Thyroid gland (tissue), 4 donors: ENCODE measurements at regions not wholly inside any gene's neighbourhood (a gene's known extent, or its start where the extent isn't known, plus 50 kb on each side); places are given as distances from the start of the nearest gene placed in this dataset.

Experiments
- CTCF ChIP-seq, 6 experiments: fragments of 200-600 bp in 3 of 6; fragments of 450-650 bp in 3 of 6; sonication (generic) in 3 of 6; IDR thresholded peaks; one replicate each; pipeline ENCODE4 v1.5.1; 2016 to 2019; ENCODE audit warnings: antibody characterized with exemption in 6 of 6, mild to moderate bottlenecking in 2 of 6, inconsistent platforms in 1 of 6, moderate library complexity in 1 of 6
- POLR2A ChIP-seq, 2 donors: fragments of 450-650 bp; IDR thresholded peaks; one replicate each; pipeline ENCODE4 v1.6.1; 2017; ENCODE audit warnings: antibody characterized with exemption in 2 of 2, mild to moderate bottlenecking in 2 of 2, moderate library complexity in 1 of 2

GRCh38 chr7:118836933-118837332, 612.4 kb downstream of the ANKRD7 start:
- no peak for TF ChIP-seq CTCF (IDR thresholded peaks at IDR 0.05)
- no peak for TF ChIP-seq POLR2A (IDR thresholded peaks at IDR 0.05)
